Left hindlimb (tissue), 1 donor: ENCODE measurements at regions not wholly inside any gene's neighbourhood (a gene's known extent, or its start where the extent isn't known, plus 50 kb on each side); places are given as distances from the start of the nearest gene placed in this dataset.
"Not testable (repeated sequence)": the region's sequence is repeated elsewhere in the genome, so short reads cannot be mapped to it uniquely, and the experiment has no call there.

Experiments used
- DNase-seq: peaks from one replicate; pipeline ENCODE4 v3.0.0-alpha.2; 2018

GRCh38 chr6:164048840-164049516, 634.5 kb downstream of the QKI start:
- no peak for DNase-seq

- DNase-seq: no peak
These were observed 630.6 kb downstream of the QKI start for GRCh38 chr6:164045082-164045481.

GRCh38 chr6:164043656-164044055, 629.1 kb downstream of the QKI start:
- DNase-seq: not testable (repeated sequence)

GRCh38 chr6:164042212-164042611, 627.7 kb downstream of the QKI start:
- no peak for DNase-seq

- no peak for DNase-seq
These were observed 626.5 kb downstream of the QKI start for GRCh38 chr6:164040994-164041393.

- no peak for DNase-seq
These were observed 625.4 kb downstream of the QKI start for GRCh38 chr6:164039954-164040375.

- no peak for DNase-seq
These were observed 622.8 kb downstream of the QKI start for GRCh38 chr6:164037171-164037870.

GRCh38 chr6:164035900-164036485, 621.5 kb downstream of the QKI start:
- no peak for DNase-seq

GRCh38 chr6:164034602-164035140, 620.2 kb downstream of the QKI start:
- no peak for DNase-seq

GRCh38 chr6:164025180-164025579, 610.7 kb downstream of the QKI start:
- no peak for DNase-seq

- DNase-seq: no peak
These were observed 609.0 kb downstream of the QKI start for GRCh38 chr6:164023535-164023934.

GRCh38 chr6:164022632-164023031, 608.1 kb downstream of the QKI start:
- no peak for DNase-seq

GRCh38 chr6:164021589-164022250, 607.2 kb downstream of the QKI start:
- no peak for DNase-seq

GRCh38 chr6:164020142-164020541, 605.6 kb downstream of the QKI start:
- DNase-seq: no peak

- DNase-seq: no peak
These were observed 603.6 kb downstream of the QKI start for GRCh38 chr6:164018133-164018532.

GRCh38 chr6:164016056-164016455, 601.5 kb downstream of the QKI start:
- DNase-seq: no peak

GRCh38 chr6:164015088-164015484, 600.6 kb downstream of the QKI start:
- no peak for DNase-seq

- DNase-seq: peak; percentile 55
These were observed 600.0 kb downstream of the QKI start for GRCh38 chr6:164014346-164015087.

- no peak for DNase-seq
These were observed 599.1 kb downstream of the QKI start for GRCh38 chr6:164013480-164014208.

GRCh38 chr6:164011321-164011720, 596.8 kb downstream of the QKI start:
- no peak for DNase-seq

GRCh38 chr6:164010441-164011103, 596.1 kb downstream of the QKI start:
- no peak for DNase-seq
